ENCODE measurements at regions not wholly inside any gene's neighbourhood (a gene's known extent, or its start where the extent isn't known, plus 50 kb on each side); places are given as distances from the start of the nearest gene placed in this dataset.

DNA sequence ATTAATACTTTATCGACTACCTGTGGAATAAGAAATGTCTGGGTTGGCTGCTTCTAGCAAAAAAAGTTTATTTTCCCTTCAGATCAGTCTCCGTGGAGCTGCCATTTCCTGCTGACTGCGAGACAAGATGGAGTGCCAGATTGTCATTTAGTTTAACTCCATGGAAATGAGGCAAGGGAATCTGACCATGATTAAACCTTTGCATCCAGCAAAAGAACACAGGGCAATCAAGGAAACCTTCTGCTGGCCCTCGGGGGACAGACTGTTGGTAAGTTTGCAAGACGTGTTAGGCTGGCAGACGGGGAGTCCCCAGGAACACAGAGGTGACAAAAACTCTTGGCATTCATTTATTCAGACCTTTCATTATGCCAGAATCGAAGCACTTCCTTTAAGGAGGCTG lies 52.2 kb upstream of the SPACA1 start:
- H3K4me1 ChIP-seq (ENCODE audit: control insufficient read depth, insufficient read depth, low read length) = no peaks in the 10 kb centered on the region
- H3K9ac ChIP-seq (ENCODE audit: low read length in 2 of 2) = no peak overlapping the region
- no peaks in the 10 kb centered on the region for H3K27me3 ChIP-seq (ENCODE audit: control insufficient read depth in 1 of 2, insufficient read depth in 2 of 2, low read length in 2 of 2)
- no peaks in the 10 kb centered on the region for H3K9me3 ChIP-seq (ENCODE audit: control insufficient read depth in 2 of 2, low read length in 2 of 2)
- no peaks in the 10 kb centered on the region for H3K36me3 ChIP-seq (ENCODE audit: control insufficient read depth in 2 of 2, insufficient read depth in 2 of 2, low read length in 2 of 2)
- no peak overlapping the region for H3K4me3 ChIP-seq (ENCODE audit: low read length in 2 of 2)
- no peak overlapping the region for H3K27ac ChIP-seq (ENCODE audit: low read length)

GRCh38 chr6:87993356-87993755 lies 54.3 kb upstream of the SPACA1 start:
- no peaks in the 10 kb centered on the region for H3K9me3 ChIP-seq (ENCODE audit: control insufficient read depth in 2 of 2, low read length in 2 of 2)
- no peak overlapping the region for H3K4me3 ChIP-seq (ENCODE audit: low read length in 2 of 2)
- no peaks in the 10 kb centered on the region for H3K36me3 ChIP-seq (ENCODE audit: control insufficient read depth in 2 of 2, insufficient read depth in 2 of 2, low read length in 2 of 2)
- no peak overlapping the region for H3K9ac ChIP-seq (ENCODE audit: low read length in 2 of 2)
- no peaks in the 10 kb centered on the region for H3K27me3 ChIP-seq (ENCODE audit: control insufficient read depth in 1 of 2, insufficient read depth in 2 of 2, low read length in 2 of 2)
- no peaks in the 10 kb centered on the region for H3K4me1 ChIP-seq (ENCODE audit: control insufficient read depth, insufficient read depth, low read length)
- no peak overlapping the region for H3K27ac ChIP-seq (ENCODE audit: low read length)

DNA sequence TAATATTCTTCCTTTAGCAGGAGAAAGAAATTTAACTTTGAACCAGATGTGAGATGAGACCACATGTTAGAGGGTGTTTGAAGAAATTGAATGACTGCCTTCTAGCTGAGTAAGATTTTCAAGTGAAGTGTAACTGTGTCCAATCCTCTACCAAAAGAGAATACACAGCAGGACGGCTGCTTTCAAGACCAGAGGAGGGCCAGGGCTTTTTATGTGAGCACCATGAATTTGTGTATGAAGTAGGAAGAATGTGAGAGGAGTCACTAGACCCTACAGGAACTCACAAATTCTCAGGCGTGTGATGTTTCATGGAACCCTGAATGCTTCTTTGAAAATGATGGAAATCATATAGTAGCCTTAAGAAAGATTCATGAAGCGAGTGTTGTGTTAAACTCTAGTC lies 56.8 kb upstream of the SPACA1 start:
- no peaks in the 10 kb centered on the region for H3K36me3 ChIP-seq (ENCODE audit: control insufficient read depth in 2 of 2, insufficient read depth in 2 of 2, low read length in 2 of 2)
- no peak overlapping the region for H3K27ac ChIP-seq (ENCODE audit: low read length)
- no peaks in the 10 kb centered on the region for H3K27me3 ChIP-seq (ENCODE audit: control insufficient read depth in 1 of 2, insufficient read depth in 2 of 2, low read length in 2 of 2)
- no peak overlapping the region for H3K9ac ChIP-seq (ENCODE audit: low read length in 2 of 2)
- no peaks in the 10 kb centered on the region for H3K4me1 ChIP-seq (ENCODE audit: control insufficient read depth, insufficient read depth, low read length)
- H3K9me3 ChIP-seq (ENCODE audit: control insufficient read depth in 2 of 2, low read length in 2 of 2) = no peaks in the 10 kb centered on the region
- no peak overlapping the region for H3K4me3 ChIP-seq (ENCODE audit: low read length in 2 of 2)

DNA sequence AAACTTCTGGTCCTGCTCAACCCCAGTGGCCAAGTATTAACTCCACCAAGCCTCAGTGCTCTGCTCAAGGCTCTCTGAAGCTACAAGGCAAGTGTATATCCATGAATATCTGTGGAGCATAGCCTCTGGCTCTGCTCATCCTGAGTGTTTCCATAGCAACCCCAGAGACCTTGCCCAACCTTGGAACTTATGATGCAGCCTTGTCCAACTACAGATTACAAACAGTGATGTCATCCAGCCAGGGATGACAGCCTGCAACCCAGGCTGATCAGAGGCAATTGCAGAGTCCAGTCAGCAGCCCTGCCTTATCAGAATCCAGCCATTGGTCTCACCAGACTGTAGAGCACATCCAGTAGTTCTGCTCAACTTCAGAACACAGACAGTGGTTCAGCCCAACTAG lies 65.5 kb upstream of the SPACA1 start:
- Histone ChIP-seq H3K4me1 (ENCODE audit: control insufficient read depth, insufficient read depth, low read length) (no peaks in the 10 kb centered on the region), H3K36me3 (ENCODE audit: control insufficient read depth in 2 of 2, insufficient read depth in 2 of 2, low read length in 2 of 2) (no peaks in the 10 kb centered on the region)

DNA sequence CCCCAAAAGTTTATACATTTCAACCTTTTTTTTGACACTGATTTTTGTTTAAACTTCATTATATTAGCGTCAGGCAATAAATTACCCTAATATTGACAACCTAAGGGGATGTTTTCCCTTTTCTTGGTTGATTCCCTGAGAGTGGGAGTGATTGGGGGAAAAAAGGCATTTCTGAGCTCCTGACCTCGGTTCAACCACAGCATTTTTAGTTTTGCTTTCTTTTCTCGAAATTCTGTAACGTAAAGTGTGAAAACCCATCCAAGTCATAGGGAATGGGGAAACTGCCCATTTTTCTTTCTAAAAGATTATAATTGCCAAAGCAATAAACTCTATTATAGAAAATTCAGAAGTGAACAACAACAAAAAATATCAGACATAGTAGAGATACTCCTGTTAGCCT lies 67.9 kb upstream of the SPACA1 start:
- Histone ChIP-seq H3K4me3 (ENCODE audit: low read length in 2 of 2) (no peak overlapping the region), H3K27ac (ENCODE audit: low read length) (no peak overlapping the region), H3K36me3 (ENCODE audit: control insufficient read depth in 2 of 2, insufficient read depth in 2 of 2, low read length in 2 of 2) (no peaks in the 10 kb centered on the region), H3K9me3 (ENCODE audit: control insufficient read depth in 2 of 2, low read length in 2 of 2) (no peaks in the 10 kb centered on the region), H3K4me1 (ENCODE audit: control insufficient read depth, insufficient read depth, low read length) (no peaks in the 10 kb centered on the region), H3K9ac (ENCODE audit: low read length in 2 of 2) (no peak overlapping the region), H3K27me3 (ENCODE audit: control insufficient read depth in 1 of 2, insufficient read depth in 2 of 2, low read length in 2 of 2) (no peaks in the 10 kb centered on the region)

More for the DNA sequence above, 65.5 kb upstream of the SPACA1 start:
- Histone ChIP-seq H3K27ac (ENCODE audit: low read length) (no peak overlapping the region), H3K27me3 (ENCODE audit: control insufficient read depth in 1 of 2, insufficient read depth in 2 of 2, low read length in 2 of 2) (no peaks in the 10 kb centered on the region), H3K9ac (ENCODE audit: low read length in 2 of 2) (no peak overlapping the region), H3K4me3 (ENCODE audit: low read length in 2 of 2) (no peak overlapping the region), H3K9me3 (ENCODE audit: control insufficient read depth in 2 of 2, low read length in 2 of 2) (no peaks in the 10 kb centered on the region)

GRCh38 chr6:87976616-87977015 lies 71.0 kb upstream of the SPACA1 start:
- Histone ChIP-seq H3K9ac (ENCODE audit: low read length in 2 of 2) (no peak overlapping the region), H3K36me3 (ENCODE audit: control insufficient read depth in 2 of 2, insufficient read depth in 2 of 2, low read length in 2 of 2) (no peaks in the 10 kb centered on the region), H3K9me3 (ENCODE audit: control insufficient read depth in 2 of 2, low read length in 2 of 2) (no peaks in the 10 kb centered on the region), H3K27me3 (ENCODE audit: control insufficient read depth in 1 of 2, insufficient read depth in 2 of 2, low read length in 2 of 2) (no peaks in the 10 kb centered on the region), H3K4me3 (ENCODE audit: low read length in 2 of 2) (no peak overlapping the region), H3K4me1 (ENCODE audit: control insufficient read depth, insufficient read depth, low read length) (no peaks in the 10 kb centered on the region), H3K27ac (ENCODE audit: low read length) (no peak overlapping the region)

GRCh38 chr6:87975561-87975960 lies 72.1 kb upstream of the SPACA1 start:
- Histone ChIP-seq H3K9me3 (ENCODE audit: control insufficient read depth in 2 of 2, low read length in 2 of 2) (no peaks in the 10 kb centered on the region), H3K27ac (ENCODE audit: low read length) (no peak overlapping the region), H3K36me3 (ENCODE audit: control insufficient read depth in 2 of 2, insufficient read depth in 2 of 2, low read length in 2 of 2) (no peaks in the 10 kb centered on the region), H3K4me3 (ENCODE audit: low read length in 2 of 2) (no peak overlapping the region), H3K27me3 (ENCODE audit: control insufficient read depth in 1 of 2, insufficient read depth in 2 of 2, low read length in 2 of 2) (no peaks in the 10 kb centered on the region), H3K9ac (ENCODE audit: low read length in 2 of 2) (no peak overlapping the region), H3K4me1 (ENCODE audit: control insufficient read depth, insufficient read depth, low read length) (no peaks in the 10 kb centered on the region)

GRCh38 chr6:87972279-87972678 lies 75.4 kb upstream of the SPACA1 start:
- Histone ChIP-seq H3K27ac (ENCODE audit: low read length) (no peak overlapping the region), H3K36me3 (ENCODE audit: control insufficient read depth in 2 of 2, insufficient read depth in 2 of 2, low read length in 2 of 2) (no peaks in the 10 kb centered on the region), H3K4me1 (ENCODE audit: control insufficient read depth, insufficient read depth, low read length) (peaks cover 10% of the 10 kb centered on the region), H3K9ac (ENCODE audit: low read length in 2 of 2) (no peak overlapping the region), H3K27me3 (ENCODE audit: control insufficient read depth in 1 of 2, insufficient read depth in 2 of 2, low read length in 2 of 2) (peaks cover 0 to 2% of the 10 kb centered on the region in 2 donors), H3K4me3 (ENCODE audit: low read length in 2 of 2) (no peak overlapping the region), H3K9me3 (ENCODE audit: control insufficient read depth in 2 of 2, low read length in 2 of 2) (no peaks in the 10 kb centered on the region)

GRCh38 chr6:87971605-87972262 lies 75.9 kb upstream of the SPACA1 start:
- H3K27ac ChIP-seq (ENCODE audit: low read length) = no peak overlapping the region
- H3K4me3 ChIP-seq (ENCODE audit: low read length in 2 of 2) = no peak overlapping the region
- H3K4me1 ChIP-seq (ENCODE audit: control insufficient read depth, insufficient read depth, low read length) = peaks cover 10% of the 10 kb centered on the region
- H3K27me3 ChIP-seq (ENCODE audit: control insufficient read depth in 1 of 2, insufficient read depth in 2 of 2, low read length in 2 of 2) = peaks cover 0 to 2% of the 10 kb centered on the region in 2 donors
- H3K9me3 ChIP-seq (ENCODE audit: control insufficient read depth in 2 of 2, low read length in 2 of 2) = no peaks in the 10 kb centered on the region
- no peaks in the 10 kb centered on the region for H3K36me3 ChIP-seq (ENCODE audit: control insufficient read depth in 2 of 2, insufficient read depth in 2 of 2, low read length in 2 of 2)
- H3K9ac ChIP-seq (ENCODE audit: low read length in 2 of 2) = no peak overlapping the region

DNA sequence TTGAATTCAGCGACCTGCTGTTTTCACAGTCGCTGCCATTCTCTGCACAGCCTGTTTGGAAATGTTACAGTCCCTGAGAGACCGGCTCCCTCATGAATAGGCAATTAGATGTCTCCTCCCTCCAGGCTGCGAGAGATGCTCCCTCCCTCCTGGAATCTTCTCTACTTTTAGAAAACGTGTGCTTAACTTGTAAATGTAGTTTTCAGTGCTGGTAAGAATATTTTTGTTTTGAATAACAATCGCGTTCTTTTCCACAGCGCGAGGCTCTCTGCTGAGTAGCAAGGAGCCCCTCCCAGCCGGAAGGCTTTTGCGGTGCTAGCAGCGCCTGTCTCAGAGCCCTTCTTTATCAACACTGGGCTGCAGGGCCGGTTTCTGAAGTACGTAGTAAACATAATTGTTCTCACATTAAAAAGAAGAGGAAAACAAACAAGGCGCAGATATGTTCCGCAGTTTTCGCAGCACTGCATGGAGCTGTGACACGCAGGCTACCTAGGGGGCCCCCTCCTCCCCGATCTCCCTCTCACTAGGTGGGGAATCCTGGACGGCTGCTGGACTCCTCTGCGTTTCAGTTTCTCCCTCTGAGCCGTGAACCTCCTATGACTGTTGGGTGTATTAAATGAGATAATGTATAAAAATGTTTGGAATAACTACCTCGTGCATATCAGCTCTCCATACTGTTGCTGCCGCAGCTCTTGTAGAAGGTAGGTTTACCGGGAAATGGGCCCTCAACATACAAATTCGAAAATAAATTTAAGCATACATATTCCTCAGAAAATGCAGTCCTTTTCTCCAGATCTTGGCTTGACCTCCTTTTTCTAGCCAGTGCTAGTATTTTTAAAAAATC lies 79.0 kb upstream of the SPACA1 start:
- H3K4me3 ChIP-seq (ENCODE audit: low read length in 2 of 2) = peak overlapping the region; percentile 69 to 75
- H3K9me3 ChIP-seq (ENCODE audit: control insufficient read depth in 2 of 2, low read length in 2 of 2) = no peaks in the 10 kb centered on the region
- no peak overlapping the region for H3K27ac ChIP-seq (ENCODE audit: low read length)
- H3K27me3 ChIP-seq (ENCODE audit: control insufficient read depth in 1 of 2, insufficient read depth in 2 of 2, low read length in 2 of 2) = peaks cover 0 to 2% of the 10 kb centered on the region in 2 donors
- H3K9ac ChIP-seq (ENCODE audit: low read length in 2 of 2) = peak overlapping the region in 1 of 2 donors; percentile 29
- H3K4me1 ChIP-seq (ENCODE audit: control insufficient read depth, insufficient read depth, low read length) = peaks cover 10% of the 10 kb centered on the region
- no peaks in the 10 kb centered on the region for H3K36me3 ChIP-seq (ENCODE audit: control insufficient read depth in 2 of 2, insufficient read depth in 2 of 2, low read length in 2 of 2)

DNA sequence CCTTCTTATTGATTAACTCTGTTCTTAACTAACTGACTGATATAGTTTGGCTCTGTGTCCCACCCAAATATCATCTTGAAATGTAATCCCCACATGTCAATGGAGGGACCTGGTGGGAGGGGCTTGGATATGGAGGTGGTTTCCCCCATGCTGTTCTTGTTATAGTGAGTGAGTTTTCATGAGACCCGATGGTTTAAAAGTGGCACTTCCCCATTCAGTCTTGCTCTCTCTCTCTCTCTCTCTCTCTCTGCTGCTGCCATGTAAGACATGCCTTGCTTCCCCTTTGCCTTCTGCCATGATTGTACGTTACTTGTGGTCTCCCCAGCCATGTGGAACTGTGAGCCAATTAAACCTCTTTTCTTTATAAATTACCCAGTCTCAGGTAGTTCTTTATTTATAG lies 81.8 kb upstream of the SPACA1 start:
- no peaks in the 10 kb centered on the region for H3K9me3 ChIP-seq (ENCODE audit: control insufficient read depth in 2 of 2, low read length in 2 of 2)
- peaks cover 0 to 2% of the 10 kb centered on the region in 2 donors for H3K27me3 ChIP-seq (ENCODE audit: control insufficient read depth in 1 of 2, insufficient read depth in 2 of 2, low read length in 2 of 2)
- no peak overlapping the region for H3K9ac ChIP-seq (ENCODE audit: low read length in 2 of 2)
- H3K4me1 ChIP-seq (ENCODE audit: control insufficient read depth, insufficient read depth, low read length) = peaks cover 10% of the 10 kb centered on the region
- no peak overlapping the region for H3K27ac ChIP-seq (ENCODE audit: low read length)
- H3K36me3 ChIP-seq (ENCODE audit: control insufficient read depth in 2 of 2, insufficient read depth in 2 of 2, low read length in 2 of 2) = no peaks in the 10 kb centered on the region
- H3K4me3 ChIP-seq (ENCODE audit: low read length in 2 of 2) = no peak overlapping the region
